H1 (cell line): ENCODE measurements at regions not wholly inside any gene's neighbourhood (a gene's known extent, or its start where the extent isn't known, plus 50 kb on each side); places are given as distances from the start of the nearest gene placed in this dataset.

Experiments
- ASH2L ChIP-seq: fragments of 200-600, 300-600 bp; sonication (generic); IDR thresholded peaks from one replicate; pipeline ENCODE4 v1.7.1; 2017; ENCODE audit warnings: low read length
- CEBPB ChIP-seq: IDR thresholded peaks from 2 replicates; pipeline ENCODE4 v1.6.1; 2012; ENCODE audit warnings: low read depth, low read length
- CHD7 ChIP-seq: fragments of 300-600 bp; sonication (generic); IDR thresholded peaks from 2 replicates; pipeline ENCODE4 v1.7.1; 2012; ENCODE audit warnings: low read length, moderate library complexity, mild to moderate bottlenecking, inconsistent platforms; ENCODE audit not compliant: insufficient replicate concordance
- KDM4A ChIP-seq: IDR thresholded peaks from one replicate; pipeline ENCODE4 v1.7.1; 2012; ENCODE audit warnings: low read depth, mild to moderate bottlenecking, moderate library complexity, low read length, inconsistent platforms; ENCODE audit not compliant: severe bottlenecking
- RBBP5 ChIP-seq: IDR thresholded peaks from 2 replicates; pipeline ENCODE4 v1.7.1; 2012; ENCODE audit warnings: low read depth, mild to moderate bottlenecking, inconsistent platforms, low read length, moderate library complexity, borderline replicate concordance
- TAF7 ChIP-seq: optimal IDR thresholded peaks from 2 replicates; pipeline ENCODE3; 2011; ENCODE audit warnings: low read depth, mild to moderate bottlenecking, inconsistent platforms, low read length, moderate library complexity, borderline replicate concordance
- TBP ChIP-seq: IDR thresholded peaks from 2 replicates; pipeline ENCODE4 v1.6.1; 2011; ENCODE audit warnings: low read depth, low read length, improper control_type of control experiment
- TF ChIP-seq, protein P1 (sequence below): IDR thresholded peaks from 2 replicates; pipeline ENCODE4 v1.6.1; 2012; ENCODE audit warnings: low read length, inconsistent platforms

DNA sequence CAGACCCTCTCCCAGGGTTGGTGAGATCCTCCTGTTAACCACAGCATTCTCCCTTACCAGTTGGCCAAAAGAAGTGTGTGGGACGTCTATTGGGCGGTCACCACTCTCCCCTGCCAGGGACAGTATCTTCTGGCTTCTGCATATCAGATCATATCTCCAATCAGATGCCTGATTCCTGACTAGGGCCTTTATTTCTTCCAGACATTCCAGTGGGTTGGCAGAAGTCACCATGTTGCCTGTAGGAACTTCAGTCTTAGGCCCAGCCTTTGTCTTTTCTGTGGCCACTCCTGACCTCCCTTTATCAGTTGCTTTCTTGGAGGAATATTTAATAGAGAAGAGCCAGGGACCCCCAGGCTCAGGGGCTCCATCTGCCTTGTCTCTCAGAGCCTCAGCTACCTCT, 130.4 kb upstream of the F3 start (continued):
- TF ChIP-seq CHD7 (no peak), ASH2L (no peak), TAF7 (no peak), TBP (no peak), RBBP5 (no peak), KDM4A (no peak), CEBPB (no peak)
- TF ChIP-seq, protein P1, sequence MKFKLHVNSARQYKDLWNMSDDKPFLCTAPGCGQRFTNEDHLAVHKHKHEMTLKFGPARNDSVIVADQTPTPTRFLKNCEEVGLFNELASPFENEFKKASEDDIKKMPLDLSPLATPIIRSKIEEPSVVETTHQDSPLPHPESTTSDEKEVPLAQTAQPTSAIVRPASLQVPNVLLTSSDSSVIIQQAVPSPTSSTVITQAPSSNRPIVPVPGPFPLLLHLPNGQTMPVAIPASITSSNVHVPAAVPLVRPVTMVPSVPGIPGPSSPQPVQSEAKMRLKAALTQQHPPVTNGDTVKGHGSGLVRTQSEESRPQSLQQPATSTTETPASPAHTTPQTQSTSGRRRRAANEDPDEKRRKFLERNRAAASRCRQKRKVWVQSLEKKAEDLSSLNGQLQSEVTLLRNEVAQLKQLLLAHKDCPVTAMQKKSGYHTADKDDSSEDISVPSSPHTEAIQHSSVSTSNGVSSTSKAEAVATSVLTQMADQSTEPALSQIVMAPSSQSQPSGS: no peak
